GM18867 (cell line): ENCODE measurements at regions not wholly inside any gene's neighbourhood (a gene's known extent, or its start where the extent isn't known, plus 50 kb on each side); places are given as distances from the start of the nearest gene placed in this dataset.
"Not testable (repeated sequence)": the region's sequence is repeated elsewhere in the genome, so short reads cannot be mapped to it uniquely, and the experiment has no call there.

Experiments
- ATAC-seq: cut with Tn5 transposase; IDR thresholded peaks from one replicate; pipeline ENCODE4 v1.9.1; 2021; ENCODE audit warnings: mild to moderate bottlenecking, moderate library complexity; ENCODE audit not compliant: unreplicated experiment

GRCh38 chr4:19650903-19651864 is 600.5 kb upstream of the SLIT2 start:
- ATAC-seq, result no peak

- ATAC-seq, result no peak
Measured at GRCh38 chr4:19645589-19645988, 606.1 kb upstream of the SLIT2 start.

- no peak for ATAC-seq
Measured at GRCh38 chr4:19636451-19636850, 615.3 kb upstream of the SLIT2 start.

- ATAC-seq, result no peak
Measured at GRCh38 chr4:19631814-19632213, 619.9 kb upstream of the SLIT2 start.

GRCh38 chr4:19623866-19624265 is 627.8 kb upstream of the SLIT2 start:
- no peak for ATAC-seq

GRCh38 chr4:19615086-19615689 is 636.5 kb upstream of the SLIT2 start:
- ATAC-seq, result no peak

- ATAC-seq, result no peak
Measured at GRCh38 chr4:19614171-19614570, 637.5 kb upstream of the SLIT2 start.

GRCh38 chr4:19596342-19596741 is 655.4 kb upstream of the SLIT2 start:
- ATAC-seq, result no peak

- no peak for ATAC-seq
Measured at GRCh38 chr4:19592391-19592790, 659.3 kb upstream of the SLIT2 start.

- ATAC-seq, result no peak
Measured at GRCh38 chr4:19583827-19584569, 667.7 kb upstream of the SLIT2 start.

GRCh38 chr4:19580095-19580494 is 671.6 kb upstream of the SLIT2 start:
- no peak for ATAC-seq

GRCh38 chr4:19579608-19580007 is 672.1 kb upstream of the SLIT2 start:
- no peak for ATAC-seq

GRCh38 chr4:19577097-19577496 is 674.6 kb upstream of the SLIT2 start:
- no peak for ATAC-seq

GRCh38 chr4:19575924-19576323 is 675.8 kb upstream of the SLIT2 start:
- no peak for ATAC-seq

GRCh38 chr4:19566041-19566440 is 685.7 kb upstream of the SLIT2 start:
- no peak for ATAC-seq

GRCh38 chr4:19562456-19562855 is 689.2 kb upstream of the SLIT2 start:
- ATAC-seq, result no peak

- no peak for ATAC-seq
Measured at GRCh38 chr4:19557161-19557560, 694.5 kb upstream of the SLIT2 start.

GRCh38 chr4:19556276-19556675 is 695.4 kb upstream of the SLIT2 start:
- not testable (repeated sequence) for ATAC-seq

- ATAC-seq, result no peak
Measured at GRCh38 chr4:19547463-19547862, 704.2 kb upstream of the SLIT2 start.

GRCh38 chr4:19544446-19545125 is 707.1 kb upstream of the SLIT2 start:
- no peak for ATAC-seq
